DMS53 (cell line): ENCODE measurements at regions not wholly inside any gene's neighbourhood (a gene's known extent, or its start where the extent isn't known, plus 50 kb on each side); places are given as distances from the start of the nearest gene placed in this dataset.

ENCODE experiments used
- DNase-seq: peaks from one replicate; lab custom pipeline; 2025; lab: John Stamatoyannopoulos, UW

DNA sequence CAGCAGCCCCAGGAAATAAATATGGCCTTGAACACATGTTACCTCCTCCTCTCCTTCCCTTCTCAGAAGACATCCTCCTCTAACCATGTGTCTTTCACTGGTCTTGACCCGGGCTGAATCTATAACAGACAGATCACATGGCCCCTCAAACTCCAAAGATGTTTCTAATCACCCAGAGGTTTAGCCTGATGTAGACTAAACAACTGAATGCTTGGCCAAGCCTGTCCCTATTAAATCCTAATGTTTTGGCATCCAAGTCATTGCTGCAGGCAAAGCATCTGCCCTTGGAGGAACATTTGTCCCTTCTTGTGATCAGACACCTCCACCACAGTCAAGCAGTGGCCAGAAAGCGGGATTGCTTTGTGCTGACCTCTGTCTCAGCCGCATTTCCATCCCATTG is 65.5 kb downstream of the ANKRD60 start:
- DNase-seq, result no peak

- no peak for DNase-seq
These were observed 67.3 kb downstream of the ANKRD60 start for GRCh38 chr20:58161192-58161591.

- no peak for DNase-seq
These were observed 67.9 kb downstream of the ANKRD60 start for GRCh38 chr20:58160451-58161061.

- no peak for DNase-seq
These were observed 73.1 kb downstream of the ANKRD60 start for GRCh38 chr20:58155148-58155925.

DNA sequence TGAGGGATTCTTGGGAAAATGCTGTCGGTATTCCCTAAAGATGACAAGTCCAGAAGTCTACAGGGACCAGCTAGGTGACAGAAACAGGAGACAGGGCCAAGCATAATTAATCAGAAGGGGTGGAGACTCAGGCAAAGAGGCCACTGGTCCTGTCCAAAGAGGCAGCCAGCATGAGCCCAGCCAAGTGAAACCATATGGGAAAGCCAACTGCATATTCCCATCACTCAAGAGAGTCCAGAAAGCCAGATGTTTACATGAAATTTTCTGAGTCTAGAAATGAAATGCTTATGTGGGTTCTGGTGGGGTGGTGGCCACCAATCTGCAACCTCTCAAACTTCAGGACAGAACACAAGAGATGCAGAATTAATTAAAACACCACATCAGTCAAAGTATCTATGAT is 74.3 kb downstream of the ANKRD60 start:
- no peak for DNase-seq

DNA sequence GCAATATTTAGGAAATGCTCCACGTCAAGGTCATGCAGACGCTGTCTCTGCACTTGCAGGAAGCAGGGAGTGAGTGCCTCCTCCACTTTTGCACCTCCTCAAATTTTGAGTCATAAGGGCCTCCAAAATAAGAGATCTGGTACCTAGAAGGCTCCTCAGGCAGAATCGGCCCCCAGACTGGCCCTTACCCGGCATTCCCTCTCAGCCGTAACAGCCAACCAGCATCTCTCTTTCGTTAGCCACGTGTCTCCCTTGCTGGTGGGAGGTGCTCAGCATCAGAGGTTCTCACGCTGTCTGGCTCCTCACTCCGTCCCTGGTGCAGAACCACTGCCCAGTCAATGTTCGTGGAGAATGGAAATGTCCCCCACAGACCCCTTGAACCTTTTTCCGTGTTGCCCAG is 75.3 kb downstream of the ANKRD60 start:
- no peak for DNase-seq

DNA sequence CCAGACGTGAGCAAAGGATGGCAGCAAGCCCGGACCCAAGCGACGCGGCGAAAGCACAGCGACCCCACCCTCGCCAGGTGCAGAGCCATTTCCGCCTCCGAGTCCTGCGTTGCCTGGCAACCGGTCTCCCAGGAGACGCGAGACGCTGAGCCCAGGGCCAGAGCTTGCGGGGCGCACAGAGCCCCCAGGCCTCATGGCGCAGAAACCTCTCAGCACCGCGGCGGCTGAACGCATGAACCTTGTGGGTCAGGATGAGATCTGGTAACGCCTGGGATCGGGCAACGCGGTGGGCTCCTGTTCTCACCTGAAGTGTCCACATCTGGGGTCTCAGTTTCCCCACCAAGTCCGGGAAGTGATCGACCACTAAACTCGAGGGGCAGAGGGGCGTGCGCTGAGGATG is 77.7 kb downstream of the ANKRD60 start:
- DNase-seq, result peak; percentile 43

- no peak for DNase-seq
These were observed 78.9 kb downstream of the ANKRD60 start for GRCh38 chr20:58149437-58150091.

GRCh38 chr20:58148891-58149290 is 79.6 kb downstream of the ANKRD60 start:
- DNase-seq, result no peak

DNA sequence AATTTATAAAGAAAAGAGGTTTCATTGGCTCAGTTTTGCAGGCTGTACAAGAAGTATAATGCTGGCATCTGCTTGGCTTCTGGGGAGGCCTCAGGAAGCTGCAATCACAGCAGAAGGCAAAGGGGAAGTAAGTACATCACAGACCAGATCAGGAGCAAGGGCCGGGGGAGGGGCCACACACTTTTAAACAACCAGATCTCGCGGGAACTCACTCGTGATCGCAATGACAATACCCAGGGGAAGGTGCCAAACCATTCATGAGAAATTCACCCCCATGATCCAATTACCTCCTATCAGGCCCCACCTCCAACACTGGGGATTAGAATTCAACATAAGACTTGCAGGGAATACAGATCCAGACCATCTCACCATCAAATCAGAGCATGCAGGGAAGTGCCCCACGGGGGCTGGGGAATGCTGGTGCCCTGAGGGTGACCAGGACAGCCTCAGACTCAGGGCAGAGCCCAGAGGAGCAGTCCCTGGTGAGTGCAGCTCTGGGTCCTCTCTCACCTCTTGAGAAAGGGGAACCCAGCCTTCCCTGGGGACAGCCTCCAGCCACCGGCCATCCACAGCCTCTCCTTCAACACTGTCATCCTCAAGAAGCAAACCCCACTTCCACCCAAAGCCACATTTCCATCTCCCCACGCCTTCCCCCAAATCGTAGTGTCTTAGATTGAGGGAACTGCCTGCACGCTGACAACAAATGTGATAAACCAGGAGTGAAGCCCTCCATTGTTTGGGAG is 80.7 kb downstream of the ANKRD60 start:
- DNase-seq, result no peak

DNA sequence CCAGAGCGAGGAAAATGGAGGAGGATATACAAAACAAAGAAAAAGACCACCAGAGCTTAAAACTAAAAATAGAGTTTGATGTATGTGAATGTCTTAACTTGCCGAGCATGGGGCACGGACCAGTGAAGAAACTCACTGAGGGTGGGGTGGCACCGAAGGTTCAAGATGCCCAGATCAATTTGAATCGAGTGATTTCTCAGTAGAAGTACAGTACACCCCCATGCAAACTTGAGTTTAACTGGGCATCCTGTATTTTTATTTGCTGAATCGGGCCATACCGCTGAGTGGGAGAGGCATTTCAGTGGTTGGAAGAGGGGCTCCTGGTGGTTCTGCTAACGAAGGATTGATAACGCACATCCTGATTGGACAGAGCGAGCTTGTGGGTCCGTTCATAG is 81.7 kb downstream of the ANKRD60 start:
- no peak for DNase-seq

DNA sequence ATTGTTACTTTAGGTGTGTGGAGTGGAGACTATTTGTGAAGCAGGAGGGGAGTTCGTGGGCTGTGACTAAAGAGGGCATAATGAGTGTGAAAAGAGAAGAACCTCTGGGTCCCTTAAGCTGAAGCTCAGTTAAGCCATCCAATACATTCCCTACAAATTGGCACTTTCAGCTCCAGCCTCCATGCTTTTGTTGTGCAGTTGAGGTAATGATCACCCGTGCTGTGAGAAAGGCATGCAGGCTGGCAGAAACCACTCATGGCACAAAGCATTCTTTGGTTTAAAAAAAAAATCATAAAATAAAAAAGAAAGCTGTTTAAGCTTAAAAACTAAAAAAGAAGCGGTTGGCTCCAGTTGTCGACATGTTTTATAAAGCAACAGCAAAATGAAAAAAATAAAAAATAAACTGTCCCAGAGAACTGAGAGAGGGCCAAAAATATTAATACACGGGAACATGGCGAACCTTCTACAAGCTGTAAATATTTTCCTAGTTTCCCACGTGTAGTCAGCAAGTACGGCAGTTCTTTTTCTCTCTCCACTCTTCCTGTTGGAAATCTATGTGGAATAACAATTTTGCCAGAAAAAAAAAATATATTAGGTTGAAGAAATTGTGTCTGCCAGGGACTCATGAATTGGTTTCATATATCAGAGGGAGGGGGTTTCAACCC is 82.2 kb downstream of the ANKRD60 start:
- no peak for DNase-seq

GRCh38 chr20:58145506-58146080 is 82.9 kb downstream of the ANKRD60 start:
- no peak for DNase-seq

- no peak for DNase-seq
These were observed 84.4 kb downstream of the ANKRD60 start for GRCh38 chr20:58144096-58144495.

GRCh38 chr20:58143531-58143930 is 84.9 kb downstream of the ANKRD60 start:
- no peak for DNase-seq

GRCh38 chr20:58142843-58143185 is 85.6 kb downstream of the ANKRD60 start:
- no peak for DNase-seq

- DNase-seq, result no peak
These were observed 86.2 kb downstream of the ANKRD60 start for GRCh38 chr20:58141971-58142842.

- no peak for DNase-seq
These were observed 87.0 kb downstream of the ANKRD60 start for GRCh38 chr20:58141496-58141895.

GRCh38 chr20:58140787-58141425 is 87.5 kb downstream of the ANKRD60 start:
- DNase-seq, result no peak
